DMS79 (cell line): ENCODE measurements at regions not wholly inside any gene's neighbourhood (a gene's known extent, or its start where the extent isn't known, plus 50 kb on each side); places are given as distances from the start of the nearest gene placed in this dataset.

Source experiments
- DNase-seq: peaks from one replicate; lab custom pipeline; 2025; lab: John Stamatoyannopoulos, UW

DNA sequence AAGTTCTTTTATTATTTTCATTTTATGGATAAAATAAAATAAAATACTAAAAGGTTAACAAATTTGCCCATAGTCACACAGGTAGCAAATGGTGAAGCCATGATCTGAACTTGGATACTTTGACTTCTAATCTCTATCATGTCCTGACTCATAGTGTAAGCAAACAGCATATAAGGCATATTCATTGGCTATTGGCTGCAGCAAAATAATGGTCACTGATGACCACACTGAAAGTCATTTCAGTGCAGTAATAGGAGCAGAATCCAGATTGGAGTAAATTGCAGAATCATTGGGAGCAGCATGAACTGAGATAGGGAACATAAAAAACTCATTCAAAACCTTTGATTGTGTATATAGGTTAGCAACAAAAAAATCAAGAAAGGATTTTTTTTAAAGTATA, 262.9 kb downstream of the PLA2G4A start:
- no peak for DNase-seq

DNA sequence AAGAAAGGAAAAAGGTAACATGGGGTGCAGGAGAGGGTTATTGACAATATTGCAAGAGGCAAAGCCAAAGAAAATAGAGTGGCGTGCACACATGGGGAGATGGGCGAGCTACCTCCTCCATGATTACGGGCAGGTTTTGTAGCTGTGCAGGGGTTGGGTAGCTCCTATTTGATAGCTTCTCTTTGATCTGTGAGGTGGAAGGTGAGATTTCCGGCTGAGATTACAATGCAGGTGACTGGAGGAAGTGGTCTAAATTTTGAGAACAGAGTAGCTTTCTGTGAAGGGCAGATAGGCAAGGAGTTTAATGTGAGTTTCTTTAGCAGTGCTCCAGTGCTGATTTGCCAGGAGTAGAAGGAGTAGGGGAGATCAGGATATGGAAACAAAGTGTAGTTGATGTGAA, 263.4 kb downstream of the PLA2G4A start:
- DNase-seq = no peak

DNA sequence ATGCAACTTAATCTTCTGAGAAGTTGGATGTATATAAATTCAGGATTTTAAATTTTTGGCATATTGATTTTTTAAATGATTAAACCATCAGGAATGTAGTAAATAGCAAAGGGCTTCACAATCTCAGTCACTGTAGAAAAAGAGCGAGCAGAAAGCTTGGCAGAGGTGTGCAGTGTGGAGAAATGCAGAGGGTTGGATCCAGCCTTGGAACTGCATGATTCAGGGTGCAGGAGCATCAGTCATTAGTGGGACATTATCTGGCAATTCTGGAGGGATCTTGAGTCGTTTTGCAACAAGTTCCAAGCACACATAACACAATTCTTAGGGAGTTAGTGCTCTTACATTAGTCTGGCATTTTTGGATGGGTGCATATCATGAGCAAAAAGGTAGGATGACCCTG, 267.9 kb downstream of the PLA2G4A start:
- DNase-seq = no peak

DNA sequence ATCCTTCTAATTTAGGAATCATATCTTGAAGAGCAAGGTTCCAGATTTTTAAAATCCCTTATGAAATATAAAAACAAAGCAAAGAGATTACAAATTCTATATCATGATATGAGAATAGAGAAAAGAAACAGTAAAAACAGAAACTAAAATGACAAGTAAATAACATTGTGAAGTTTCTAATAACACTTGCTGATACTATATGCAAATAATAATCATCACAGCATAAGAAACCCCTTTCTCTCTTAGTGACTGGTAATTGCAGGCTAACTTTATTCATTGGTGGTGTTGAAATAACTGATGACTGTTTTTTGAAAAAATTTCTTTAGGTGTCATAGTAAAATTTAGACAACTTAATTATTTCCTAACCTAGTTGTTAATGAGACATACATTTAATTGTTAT, 281.6 kb downstream of the PLA2G4A start:
- no peak for DNase-seq

DNA sequence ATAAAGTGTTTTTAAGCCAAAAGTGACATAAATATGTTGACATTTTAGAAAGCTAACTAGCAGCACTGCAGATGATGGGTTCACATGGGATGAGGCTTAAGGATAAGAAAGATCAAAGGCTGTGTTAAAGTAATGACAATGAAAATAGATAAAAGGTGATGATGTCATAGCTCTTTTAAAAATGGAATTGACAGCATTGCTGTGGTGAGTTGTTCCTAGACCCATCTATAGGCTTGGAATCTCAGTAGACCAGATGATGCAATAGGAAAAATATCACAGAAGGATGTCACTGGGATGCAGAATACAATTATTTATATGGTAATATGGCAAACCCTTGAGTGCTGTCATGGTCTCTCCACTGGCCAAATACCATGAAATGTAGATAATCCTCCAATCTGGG, 286.0 kb downstream of the PLA2G4A start:
- DNase-seq = no peak

DNA sequence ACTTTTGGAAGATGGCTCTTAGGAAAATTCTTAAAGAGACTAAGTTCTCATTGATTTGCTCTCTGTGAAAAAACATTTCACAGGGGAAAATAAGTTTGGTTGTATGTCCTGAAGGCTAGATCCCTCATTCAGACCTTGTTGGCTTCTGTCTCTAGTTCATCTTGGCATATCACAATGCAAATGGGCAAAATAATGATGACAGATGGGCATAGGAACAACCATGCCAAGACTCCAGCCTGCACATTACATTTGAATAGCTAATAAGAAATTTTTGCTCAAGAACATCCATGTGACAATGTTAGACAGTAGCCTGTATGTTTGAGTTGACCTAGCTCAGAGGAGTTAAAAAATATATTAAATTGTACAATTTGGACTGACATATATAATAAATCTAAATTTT, 292.9 kb downstream of the PLA2G4A start:
- no peak for DNase-seq

DNA sequence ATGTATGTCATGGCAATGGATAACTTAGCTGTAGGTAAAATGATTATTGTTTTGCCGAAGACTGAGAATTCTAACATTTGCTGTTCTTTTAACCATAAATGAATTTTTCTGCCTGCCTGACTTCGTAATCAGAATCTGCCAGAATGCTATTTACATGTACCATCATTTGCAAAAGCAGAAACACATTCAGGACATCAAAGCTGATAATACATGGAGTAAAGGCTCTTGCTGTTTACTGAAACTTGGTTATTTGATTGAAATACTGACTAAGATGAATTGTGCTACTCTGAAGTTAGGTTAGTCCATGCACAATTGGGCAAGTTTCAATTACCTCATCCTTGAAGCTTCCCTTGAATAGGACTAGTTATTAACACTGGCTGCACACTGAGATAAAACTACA, 293.8 kb downstream of the PLA2G4A start:
- DNase-seq = no peak

DNA sequence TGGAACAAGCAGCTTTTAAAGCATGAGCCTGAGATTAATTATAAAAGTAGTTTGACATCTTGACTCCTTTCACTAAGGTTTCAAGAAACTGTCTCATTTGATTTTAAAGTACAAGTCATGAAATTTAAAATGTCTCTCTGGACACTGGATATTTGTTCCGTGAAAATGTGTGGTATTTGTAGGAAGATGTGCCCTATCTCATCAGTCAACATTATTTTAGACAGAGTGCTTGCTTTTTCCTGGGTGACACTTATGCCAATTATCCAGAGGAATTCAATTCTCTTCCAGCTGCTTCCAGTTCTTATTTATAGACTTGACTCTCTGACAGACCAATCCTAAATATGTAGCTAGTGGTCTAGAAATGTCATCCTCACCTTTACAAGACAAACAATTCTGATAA, 300.4 kb downstream of the PLA2G4A start:
- DNase-seq = no peak

DNA sequence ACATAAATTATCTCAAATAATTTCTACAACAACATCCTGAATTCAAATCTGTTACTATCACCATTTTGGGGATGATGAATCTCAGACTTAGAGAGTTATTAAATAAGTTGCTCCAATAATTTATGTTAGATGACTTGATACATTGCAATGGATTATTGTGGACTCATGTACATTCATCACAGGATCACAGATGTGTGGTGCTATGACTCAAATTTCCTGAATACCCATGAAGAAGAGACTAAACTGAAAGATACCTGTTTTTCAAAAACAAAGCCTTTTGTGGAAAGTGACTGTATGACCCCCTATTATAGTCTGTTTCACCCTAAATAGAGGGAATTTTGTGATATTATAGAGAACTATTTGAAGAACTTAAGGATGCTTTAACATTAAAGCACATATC, 315.0 kb downstream of the PLA2G4A start:
- no peak for DNase-seq

DNA sequence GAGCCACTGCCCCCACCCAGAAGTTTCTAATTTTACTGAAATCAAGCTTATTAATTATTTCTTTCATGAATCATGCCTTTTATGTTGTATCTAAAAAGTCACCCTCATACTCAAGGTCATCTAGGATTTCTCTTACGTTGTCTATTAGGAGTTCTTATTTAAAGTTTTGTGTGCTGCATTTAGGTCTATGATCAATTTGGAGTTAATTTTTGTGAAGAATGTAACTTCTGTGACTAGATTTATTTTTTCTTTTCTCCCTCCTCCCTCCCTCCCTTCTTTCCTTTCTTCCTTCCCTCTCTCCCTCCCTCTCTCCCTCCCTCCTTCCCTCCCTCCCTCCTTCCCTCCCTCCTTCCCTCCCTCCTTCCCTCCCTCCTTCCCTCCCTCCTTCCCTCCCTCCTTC, 317.6 kb downstream of the PLA2G4A start:
- DNase-seq = no peak

DNA sequence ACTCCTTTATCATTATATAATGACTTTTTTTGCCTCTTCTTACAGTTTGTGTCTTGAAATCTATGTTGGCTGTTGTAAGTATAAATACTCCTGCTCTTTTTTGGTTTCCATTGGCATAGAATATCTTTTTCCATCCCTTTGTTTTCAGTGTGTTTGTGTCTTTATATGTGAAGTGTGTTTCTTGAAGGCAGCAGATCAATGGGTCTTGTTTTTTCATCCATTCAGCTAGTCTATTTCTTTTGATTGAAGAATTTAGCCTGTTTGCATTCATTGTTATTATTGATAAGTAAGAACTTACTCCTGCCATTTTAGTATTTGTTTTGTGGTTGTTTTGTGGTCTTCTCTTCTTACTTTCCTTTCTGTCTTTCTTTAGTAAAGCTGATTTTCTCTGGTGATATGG, 322.8 kb downstream of the PLA2G4A start:
- DNase-seq = no peak

DNA sequence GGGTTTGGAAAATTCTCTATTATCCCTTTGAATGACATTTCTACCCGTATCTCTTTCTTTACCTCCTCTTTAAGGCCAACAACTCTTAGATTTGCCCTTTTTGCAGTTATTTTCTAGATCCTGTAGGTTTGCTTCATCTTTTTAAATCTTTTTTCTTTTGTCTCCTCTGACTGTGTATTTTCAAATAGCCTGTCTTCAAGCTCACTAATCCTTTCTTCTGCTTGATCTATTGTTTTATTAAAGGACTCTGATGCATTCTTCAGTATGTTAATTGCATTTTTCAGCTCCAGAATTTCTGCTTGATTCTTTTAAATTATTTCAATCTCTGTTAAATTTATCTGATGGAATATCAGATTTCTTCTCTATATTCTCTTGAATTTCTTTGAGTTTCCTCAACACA, 324.3 kb downstream of the PLA2G4A start:
- no peak for DNase-seq

DNA sequence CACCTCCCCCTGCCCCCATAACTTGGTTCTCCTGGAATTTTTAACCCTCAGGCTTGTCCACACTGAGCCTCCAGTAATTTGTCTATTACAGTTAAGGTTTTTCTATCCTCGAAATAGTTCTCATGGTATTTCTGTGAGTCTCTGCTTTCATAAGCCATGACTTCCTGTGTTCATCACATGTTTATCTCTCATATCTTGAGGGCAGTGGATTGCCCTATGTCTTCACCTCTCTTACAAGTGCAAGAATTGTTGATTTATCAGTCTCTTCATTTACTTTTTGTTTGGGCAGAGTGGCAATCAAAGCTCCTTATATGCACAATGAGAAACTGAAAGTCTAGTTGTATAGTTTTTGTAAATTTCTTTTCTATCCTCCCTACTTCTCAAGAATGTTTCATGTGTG, 328.4 kb downstream of the PLA2G4A start:
- no peak for DNase-seq

DNA sequence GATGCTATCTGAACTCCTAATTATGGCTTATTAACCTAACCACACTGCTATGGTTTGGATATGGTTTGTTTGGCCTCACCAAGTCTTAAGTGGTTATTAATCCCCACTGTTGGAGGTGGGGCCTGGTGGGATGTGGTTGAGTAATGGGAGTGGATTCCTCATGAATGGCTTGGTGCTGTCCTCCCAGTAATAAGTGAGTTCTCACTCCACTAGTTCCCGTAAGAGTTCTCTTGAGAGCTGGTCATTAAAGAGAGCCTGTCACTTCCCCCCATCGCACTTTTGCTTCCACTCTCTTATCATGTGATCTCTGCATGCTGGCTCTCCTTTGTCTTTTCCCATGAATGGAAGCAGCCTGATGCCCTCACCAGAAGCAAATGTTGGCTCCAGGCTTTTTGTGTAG, 328.8 kb downstream of the PLA2G4A start:
- DNase-seq = peak; percentile 3

DNA sequence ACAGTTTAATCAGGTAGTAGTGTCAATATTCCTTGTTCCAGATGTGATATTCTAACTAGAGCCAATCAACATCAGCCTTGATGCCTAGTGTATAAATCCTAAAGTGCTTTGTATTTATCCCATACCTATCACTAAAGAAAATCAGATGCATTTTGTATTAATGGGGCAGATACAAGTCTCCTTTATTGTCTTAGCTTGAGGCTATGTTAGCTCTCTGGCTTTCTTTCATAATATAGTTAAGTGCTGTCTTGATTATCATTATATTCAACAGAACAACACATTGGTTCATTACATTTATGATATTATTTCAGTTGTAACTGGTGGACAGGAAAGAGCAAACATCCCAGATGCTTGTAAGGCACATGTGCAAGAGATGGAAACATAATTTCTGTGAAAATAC, 338.8 kb downstream of the PLA2G4A start:
- DNase-seq = no peak

DNA sequence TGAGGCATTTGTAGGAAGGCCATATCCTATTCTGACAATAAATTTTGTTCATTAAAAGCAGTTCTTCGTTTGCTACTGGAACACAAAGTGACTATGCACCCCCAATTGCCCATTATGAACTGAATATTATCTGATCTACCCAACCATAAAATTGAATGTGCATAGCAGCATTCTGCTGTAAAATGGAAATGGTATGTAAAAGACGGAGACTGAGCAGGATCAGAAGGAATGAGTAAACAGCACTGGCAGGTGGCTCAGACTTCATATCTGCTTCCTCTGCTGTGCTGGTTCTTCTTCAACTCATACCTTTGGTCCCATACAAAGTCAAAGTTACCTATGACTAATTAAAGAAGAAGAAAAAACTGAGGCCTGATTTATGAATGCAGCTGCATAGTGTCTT, 339.5 kb downstream of the PLA2G4A start:
- DNase-seq = no peak

DNA sequence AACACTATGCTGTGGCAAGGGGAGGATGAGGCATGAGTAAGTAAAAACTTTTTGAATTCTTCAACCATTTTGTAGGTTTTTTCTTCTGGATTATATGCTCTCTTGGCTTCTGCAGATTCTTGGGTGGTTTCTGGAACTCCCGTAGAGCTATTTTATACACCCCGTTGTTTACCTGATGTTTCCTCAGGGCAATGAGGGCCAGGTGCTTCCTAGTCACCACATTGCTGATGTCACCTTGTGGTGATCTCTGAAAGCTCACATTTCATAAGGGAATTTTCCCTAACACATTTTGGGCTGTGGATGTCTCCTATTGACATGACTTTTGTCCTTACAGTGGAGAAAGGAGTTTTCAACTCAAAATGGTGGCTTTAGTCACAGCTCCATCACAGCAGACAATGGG, 356.6 kb downstream of the PLA2G4A start:
- DNase-seq = no peak

DNA sequence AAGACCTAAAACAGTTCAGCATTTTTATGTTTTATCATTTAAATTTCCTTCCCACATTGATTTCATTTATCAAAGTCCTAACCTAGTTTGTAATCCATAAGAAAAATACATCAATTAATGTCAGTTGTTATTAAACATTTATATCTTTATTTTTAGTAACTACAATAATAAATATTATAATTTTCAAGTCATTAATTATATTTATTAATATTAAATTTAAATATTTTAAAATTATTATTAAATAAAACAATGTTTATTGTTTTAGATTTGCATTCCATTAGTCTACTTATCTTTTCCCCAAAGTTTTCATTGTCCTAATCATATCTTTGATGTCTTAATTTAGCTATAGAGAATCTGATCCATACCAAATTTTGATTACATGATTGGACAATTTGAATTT, 368.9 kb downstream of the PLA2G4A start:
- no peak for DNase-seq

DNA sequence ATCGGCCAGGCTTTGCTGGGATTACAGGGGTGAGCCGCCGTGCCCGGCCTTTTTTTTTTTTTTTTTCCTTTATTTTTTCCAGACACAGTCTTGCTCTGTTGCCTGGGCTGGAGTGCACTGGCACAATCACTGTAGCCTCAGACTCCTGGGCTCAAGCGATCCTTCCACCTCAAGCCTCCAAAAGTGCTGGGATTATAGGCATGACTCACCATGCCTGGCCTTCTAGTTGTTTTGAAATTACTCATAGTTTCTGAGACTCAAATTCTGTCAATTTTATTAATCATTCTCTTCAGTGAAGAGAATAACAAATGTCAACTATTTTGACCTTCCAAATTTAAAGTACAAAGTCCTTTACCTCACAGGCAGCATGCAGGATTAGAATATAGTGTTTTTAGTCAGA, 374.5 kb downstream of the PLA2G4A start:
- no peak for DNase-seq

DNA sequence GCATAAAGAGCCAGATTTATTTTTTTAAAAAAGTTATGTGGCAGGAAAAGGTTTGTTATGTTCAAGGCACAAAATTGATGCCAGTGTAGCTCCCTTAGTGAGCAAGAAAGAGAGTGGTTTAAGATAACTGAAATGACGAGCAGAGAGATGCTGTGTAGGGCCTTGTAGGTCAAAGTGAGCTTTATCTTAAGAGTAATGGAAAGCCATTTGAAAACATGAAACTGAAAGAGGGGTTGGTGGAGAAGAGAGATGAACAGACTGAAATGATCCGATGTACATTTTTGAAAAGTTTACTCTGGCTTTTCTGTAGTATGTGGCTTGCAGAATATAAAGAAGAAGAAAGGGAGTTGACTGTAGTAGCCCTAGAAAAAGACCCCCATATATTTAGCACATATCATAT, 383.6 kb downstream of the PLA2G4A start:
- no peak for DNase-seq

DNA sequence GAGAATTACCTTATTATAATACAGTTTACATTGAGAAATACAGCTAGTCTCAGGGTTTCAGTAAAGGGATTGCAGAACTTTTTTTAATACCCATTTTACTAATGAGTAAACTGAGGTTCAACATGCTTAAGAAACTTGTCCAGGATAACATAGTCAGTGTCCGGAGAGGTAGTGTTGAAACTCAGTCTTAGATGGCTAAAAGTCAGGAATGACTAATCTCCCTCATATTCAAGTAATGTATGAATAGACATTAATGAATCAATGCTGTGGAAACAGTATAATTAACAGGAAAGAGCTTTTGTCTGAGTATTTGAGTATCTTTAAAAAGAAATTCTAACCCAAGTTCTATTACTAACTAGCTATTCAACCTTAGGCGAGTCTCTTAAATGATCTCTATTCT, 397.6 kb downstream of the PLA2G4A start:
- no peak for DNase-seq

DNA sequence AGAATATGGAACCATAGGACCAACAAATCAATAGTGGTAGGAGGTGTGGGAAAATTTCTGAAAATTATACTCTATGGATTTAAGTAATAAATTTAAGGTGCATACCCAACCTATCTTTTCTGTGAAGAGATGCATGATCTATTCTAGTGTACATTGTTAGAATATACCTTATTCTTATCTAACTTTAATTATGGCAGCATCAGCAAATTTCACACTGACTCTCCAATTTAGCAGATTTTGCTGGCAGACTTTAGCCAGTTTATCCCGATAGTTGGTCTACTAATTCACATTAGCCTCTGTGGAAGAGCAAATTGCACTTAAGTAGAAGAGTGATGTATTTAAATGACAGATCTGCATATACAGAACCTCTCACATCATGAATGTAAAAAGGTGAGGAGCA, 400.0 kb downstream of the PLA2G4A start:
- DNase-seq = no peak

DNA sequence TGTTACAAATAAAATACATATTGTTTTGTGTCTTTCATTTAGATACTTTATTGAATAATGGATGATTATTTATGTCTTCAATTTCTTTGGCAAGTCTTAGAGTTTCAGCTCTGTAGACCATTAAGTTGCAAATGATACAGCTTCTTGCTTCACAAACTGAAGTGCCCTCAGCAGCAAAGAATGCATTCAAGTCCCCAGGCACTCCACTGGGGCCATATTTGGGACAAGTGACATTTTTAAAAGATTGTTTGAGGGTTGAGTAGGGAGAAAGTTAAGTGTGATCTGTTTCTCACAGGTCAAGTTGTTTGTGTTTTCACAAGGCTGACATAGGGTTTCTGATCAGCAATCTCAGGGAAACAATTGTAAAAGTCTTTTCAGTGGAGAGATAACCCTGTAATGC, 400.7 kb downstream of the PLA2G4A start:
- no peak for DNase-seq

DNA sequence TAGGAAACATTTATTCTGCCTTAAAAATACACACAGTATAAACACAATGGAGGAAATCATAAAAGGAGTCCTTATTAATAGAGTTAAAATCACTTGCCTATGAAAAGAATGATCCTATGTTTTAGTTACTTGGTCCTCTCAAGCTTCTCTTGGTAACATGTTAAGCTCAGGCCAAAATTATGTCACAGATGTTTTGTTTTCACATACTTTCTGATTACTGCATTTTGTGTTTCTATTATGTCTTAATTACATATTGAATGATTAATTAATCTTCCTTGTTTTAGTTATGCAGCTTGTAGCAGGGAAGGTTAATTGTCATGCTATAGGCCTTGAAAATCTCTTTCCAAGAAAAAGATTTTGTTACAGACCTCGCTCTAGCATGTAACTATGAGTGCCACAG, 406.0 kb downstream of the PLA2G4A start:
- DNase-seq = no peak

DNA sequence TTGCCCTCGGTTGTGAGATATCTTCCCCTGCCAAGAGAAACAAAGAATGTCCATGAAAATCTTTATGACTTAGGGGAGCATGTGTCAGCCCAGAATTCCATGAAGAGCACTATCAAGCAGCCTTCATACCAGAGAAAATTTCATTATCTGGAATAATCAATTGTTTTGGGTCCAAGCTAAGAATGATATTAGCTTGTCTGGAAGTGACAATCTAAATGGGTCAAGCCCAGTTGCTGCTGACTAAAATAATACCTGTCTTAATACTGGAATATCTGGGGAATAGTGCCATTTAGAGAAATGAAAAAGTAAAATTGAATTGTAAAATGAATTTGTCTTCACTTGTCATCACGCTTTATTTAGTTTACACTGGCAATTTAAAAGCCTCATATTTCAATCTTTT, 407.4 kb downstream of the PLA2G4A start:
- DNase-seq = no peak
